Progenitor cell of endocrine pancreas (in vitro differentiated cells): ENCODE measurements at regions not wholly inside any gene's neighbourhood (a gene's known extent, or its start where the extent isn't known, plus 50 kb on each side); places are given as distances from the start of the nearest gene placed in this dataset.

Experiments used
- DNase-seq: peaks from one replicate; pipeline ENCODE4 v3.0.0; 2021; ENCODE audit warnings: low spot score; ENCODE audit not compliant: unreplicated experiment
- H3K27ac Mint-ChIP-seq: 2 replicates; pipeline ENCODE4 v1.8.0; 2021; ENCODE audit warnings: mild to moderate bottlenecking, moderate library complexity, mixed read lengths
- H3K27me3 Mint-ChIP-seq: 2 replicates; pipeline ENCODE4 v1.8.0; 2021; ENCODE audit warnings: mixed read lengths
- H3K36me3 Mint-ChIP-seq: 2 replicates; pipeline ENCODE4 v1.8.0; 2022; ENCODE audit warnings: mixed read lengths; ENCODE audit not compliant: insufficient read depth
- H3K4me1 Mint-ChIP-seq: 2 replicates; pipeline ENCODE4 v1.8.0; 2021; ENCODE audit warnings: low read depth, mixed read lengths
- H3K4me3 Mint-ChIP-seq: 2 replicates; pipeline ENCODE4 v1.8.0; 2021; ENCODE audit warnings: low read depth, mild to moderate bottlenecking, moderate library complexity, mixed read lengths
- H3K9me3 Mint-ChIP-seq: 2 replicates; pipeline ENCODE4 v1.8.0; 2021; ENCODE audit warnings: low read depth, mixed read lengths
- CTCF ChIP-seq: fragments of 200-600 bp; sonication (generic); IDR thresholded peaks from one replicate; pipeline ENCODE4 v1.5.0; 2021; ENCODE audit warnings: antibody characterized with exemption, mild to moderate bottlenecking; ENCODE audit not compliant: unreplicated experiment

- DNase-seq = no peak
- Mint-ChIP-seq H3K9me3 (peaks cover 5% of the 10 kb centered on the region), H3K4me1 (peaks cover 24% of the 10 kb centered on the region), H3K36me3 (no peaks in the 10 kb centered on the region), H3K27me3 (no peaks in the 10 kb centered on the region), H3K4me3 (no peak overlapping the region), H3K27ac (no peak overlapping the region)
- TF ChIP-seq CTCF = no peak
These were observed 439.1 kb upstream of the NOX3 start for GRCh38 chr6:155894758-155895157.

GRCh38 chr6:155894262-155894661 lies 438.6 kb upstream of the NOX3 start:
- Mint-ChIP-seq H3K27ac (no peak overlapping the region), H3K27me3 (no peaks in the 10 kb centered on the region), H3K4me1 (peaks cover 28% of the 10 kb centered on the region), H3K9me3 (peaks cover 5% of the 10 kb centered on the region), H3K4me3 (no peak overlapping the region), H3K36me3 (no peaks in the 10 kb centered on the region)
- no peak for DNase-seq
- TF ChIP-seq CTCF = no peak

- Mint-ChIP-seq H3K4me3 (no peak overlapping the region), H3K27ac (peak overlapping the region; percentile 22), H3K27me3 (peaks cover 3% of the 10 kb centered on the region), H3K4me1 (peaks cover 23% of the 10 kb centered on the region), H3K9me3 (peaks cover 2% of the 10 kb centered on the region), H3K36me3 (no peaks in the 10 kb centered on the region)
- no peak for TF ChIP-seq CTCF
- DNase-seq = no peak
These were observed 434.8 kb upstream of the NOX3 start for GRCh38 chr6:155890409-155890808.

GRCh38 chr6:155889410-155889809 lies 433.8 kb upstream of the NOX3 start:
- Mint-ChIP-seq H3K27me3 (peaks cover 3% of the 10 kb centered on the region), H3K9me3 (peaks cover 2% of the 10 kb centered on the region), H3K4me1 (peaks cover 23% of the 10 kb centered on the region), H3K36me3 (no peaks in the 10 kb centered on the region), H3K4me3 (no peak overlapping the region), H3K27ac (no peak overlapping the region)
- no peak for DNase-seq
- TF ChIP-seq CTCF = no peak

GRCh38 chr6:155887421-155887820 lies 431.8 kb upstream of the NOX3 start:
- Mint-ChIP-seq H3K9me3 (peaks cover 2% of the 10 kb centered on the region), H3K27me3 (peaks cover 3% of the 10 kb centered on the region), H3K4me1 (peaks cover 34% of the 10 kb centered on the region), H3K36me3 (no peaks in the 10 kb centered on the region), H3K4me3 (no peak overlapping the region), H3K27ac (no peak overlapping the region)
- no peak for TF ChIP-seq CTCF
- no peak for DNase-seq
